ENCODE measurements at regions not wholly inside any gene's neighbourhood (a gene's known extent, or its start where the extent isn't known, plus 50 kb on each side); places are given as distances from the start of the nearest gene placed in this dataset.

DNA sequence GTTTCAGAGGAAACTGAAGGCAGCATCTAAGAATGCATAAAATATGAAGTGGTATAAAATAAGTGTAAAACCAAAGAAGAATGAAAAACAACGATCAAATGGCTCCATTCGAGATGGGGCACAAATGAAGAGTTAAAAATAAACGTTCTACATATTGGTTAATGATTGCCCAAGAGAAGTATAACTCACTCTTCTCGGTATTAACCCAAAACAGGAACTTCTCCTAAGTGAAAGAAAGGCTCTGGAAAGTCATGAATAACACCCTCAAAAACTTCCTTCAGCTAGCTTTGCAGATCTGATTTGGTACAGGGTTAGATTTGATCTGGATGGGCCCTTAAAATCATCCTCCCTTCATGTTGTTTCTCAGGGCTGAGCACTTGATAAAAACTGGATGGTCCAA is 94.3 kb upstream of the ADO start:
- Histone ChIP-seq H3K9me3 (no peaks in the 10 kb centered on the region), H3K27ac (no peak overlapping the region), H3K36me3 (no peaks in the 10 kb centered on the region), H3K27me3 (ENCODE audit: low read depth) (no peaks in the 10 kb centered on the region), H3K4me3 (no peak overlapping the region), H3K4me1 (peaks cover 11% of the 10 kb centered on the region)
- DNase-seq (no peak), ATAC-seq (peak in 1 of 2 donors; percentile 32)
- intact Hi-C loops (cut with DNase I), result no loop called here
- TF ChIP-seq CTCF (IDR thresholded peaks at IDR 0.05), result no peak

DNA sequence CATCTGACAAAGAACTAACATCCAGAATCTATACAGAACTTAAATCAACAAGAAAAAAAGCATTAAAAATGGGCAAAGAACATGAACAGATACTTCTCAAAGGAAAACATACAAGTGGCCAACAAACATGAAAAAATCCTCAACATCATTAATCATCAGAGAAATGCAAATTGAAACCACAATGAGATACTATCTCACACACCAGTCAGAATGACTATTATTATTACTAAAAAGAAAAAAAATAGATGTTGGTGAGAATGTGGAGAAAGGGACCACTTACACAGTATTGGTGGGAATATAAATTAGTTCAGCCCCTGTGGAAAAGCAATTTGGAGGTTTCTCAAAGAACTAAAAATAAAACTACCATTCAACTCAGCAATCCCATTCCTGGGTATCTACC is 89.1 kb upstream of the ADO start:
- no peaks in the 10 kb centered on the region for H3K9me3 ChIP-seq
- no peak for TF ChIP-seq CTCF (IDR thresholded peaks at IDR 0.05)
- DNase-seq, result no peak
- no peaks in the 10 kb centered on the region for H3K4me1 ChIP-seq
- no peak for ATAC-seq
- no peaks in the 10 kb centered on the region for H3K36me3 ChIP-seq
- no peaks in the 10 kb centered on the region for H3K27me3 ChIP-seq (ENCODE audit: low read depth)
- intact Hi-C loops (cut with DNase I), result no loop called here
- no peak overlapping the region for H3K4me3 ChIP-seq
- H3K27ac ChIP-seq, result no peak overlapping the region

DNA sequence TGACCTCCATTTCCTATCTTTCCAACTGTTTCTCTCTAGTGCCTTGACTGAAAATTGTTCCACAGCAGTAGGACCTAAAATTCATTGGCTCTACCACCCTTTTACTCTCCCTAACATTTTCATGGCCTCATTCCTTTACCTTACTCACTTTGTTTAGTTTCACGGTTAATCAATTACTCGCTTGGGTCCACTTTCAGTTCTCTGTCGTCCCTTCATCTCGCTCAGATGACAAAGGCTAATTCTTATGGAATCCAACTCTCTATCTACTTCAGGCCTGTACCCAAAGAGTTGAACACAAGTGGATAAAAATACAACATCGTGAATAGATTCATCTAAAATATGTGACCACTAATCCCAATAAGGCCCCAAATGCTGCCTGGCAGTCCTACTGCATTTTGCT is 85.9 kb upstream of the ADO start:
- DNase-seq (no peak), ATAC-seq (no peak)
- H3K4me3 ChIP-seq, result no peak overlapping the region
- intact Hi-C loops (cut with DNase I), result no loop called here
- H3K27ac ChIP-seq, result no peak overlapping the region
- H3K4me1 ChIP-seq, result no peaks in the 10 kb centered on the region
- TF ChIP-seq CTCF (IDR thresholded peaks at IDR 0.05), result no peak
- H3K36me3 ChIP-seq, result no peaks in the 10 kb centered on the region
- no peaks in the 10 kb centered on the region for H3K27me3 ChIP-seq (ENCODE audit: low read depth)
- H3K9me3 ChIP-seq, result no peaks in the 10 kb centered on the region

DNA sequence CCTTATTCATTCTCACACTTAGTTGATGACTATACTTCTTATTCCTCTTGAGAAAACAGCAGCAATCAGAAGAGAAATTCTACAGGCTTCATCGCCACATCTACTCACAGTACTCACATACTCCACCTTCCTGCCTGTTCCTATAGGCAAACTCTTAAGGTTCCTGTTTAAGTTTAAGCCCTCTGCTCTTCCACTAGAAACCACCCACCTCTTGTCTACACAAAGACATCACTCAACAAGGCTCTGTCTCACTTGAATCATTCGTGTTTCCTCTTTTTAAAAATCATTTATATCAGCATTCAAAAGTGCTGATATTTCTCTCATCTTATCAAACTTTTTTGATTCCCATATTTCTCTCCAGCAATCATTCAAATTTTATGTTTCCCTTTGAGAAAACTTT is 85.5 kb upstream of the ADO start:
- Histone ChIP-seq H3K27ac (no peak overlapping the region), H3K27me3 (ENCODE audit: low read depth) (no peaks in the 10 kb centered on the region), H3K9me3 (no peaks in the 10 kb centered on the region), H3K4me3 (no peak overlapping the region), H3K4me1 (no peaks in the 10 kb centered on the region), H3K36me3 (no peaks in the 10 kb centered on the region)
- TF ChIP-seq CTCF (IDR thresholded peaks at IDR 0.05), result no peak
- ATAC-seq (no peak), DNase-seq (no peak)
- intact Hi-C loops (cut with DNase I), result no loop called here

DNA sequence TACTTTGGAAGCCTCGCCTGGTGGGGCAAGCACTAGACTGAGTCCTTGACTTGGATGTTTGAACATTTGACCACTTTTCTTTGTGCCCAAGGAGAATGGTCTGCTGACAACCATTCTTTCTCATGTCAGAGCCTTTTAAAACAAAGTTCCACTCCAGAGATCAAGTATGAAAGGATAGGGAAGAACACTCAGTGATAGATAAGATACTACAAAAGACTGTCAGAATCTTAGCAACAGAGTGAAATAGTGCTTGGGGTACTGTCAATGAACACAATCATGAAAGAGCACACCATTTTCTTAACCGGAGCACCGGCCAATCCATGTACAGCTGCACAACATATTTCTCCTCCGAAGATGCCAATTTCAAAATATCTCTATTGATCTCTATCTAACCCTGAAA is 82.8 kb upstream of the ADO start:
- intact Hi-C loops (cut with DNase I), result no loop called here
- no peak overlapping the region for H3K27ac ChIP-seq
- no peak for TF ChIP-seq CTCF (IDR thresholded peaks at IDR 0.05)

GRCh38 chr10:62723375-62723774 is 81.1 kb upstream of the ADO start:
- no peak for DNase-seq
- ATAC-seq, result no peak
- H3K27me3 ChIP-seq (ENCODE audit: low read depth), result no peaks in the 10 kb centered on the region
- H3K9me3 ChIP-seq, result no peaks in the 10 kb centered on the region
- no peak for TF ChIP-seq CTCF (IDR thresholded peaks at IDR 0.05)
- H3K4me1 ChIP-seq, result no peaks in the 10 kb centered on the region
- intact Hi-C loops (cut with DNase I), result no loop called here
- H3K36me3 ChIP-seq, result no peaks in the 10 kb centered on the region
- no peak overlapping the region for H3K4me3 ChIP-seq
- H3K27ac ChIP-seq, result no peak overlapping the region

More for the DNA sequence above, 82.8 kb upstream of the ADO start:
- ATAC-seq, result no peak
- Histone ChIP-seq H3K4me1 (no peaks in the 10 kb centered on the region), H3K4me3 (no peak overlapping the region), H3K27me3 (ENCODE audit: low read depth) (no peaks in the 10 kb centered on the region), H3K36me3 (no peaks in the 10 kb centered on the region), H3K9me3 (no peaks in the 10 kb centered on the region)
- no peak for DNase-seq
